ENCODE measurements at regions not wholly inside any gene's neighbourhood (a gene's known extent, or its start where the extent isn't known, plus 50 kb on each side); places are given as distances from the start of the nearest gene placed in this dataset.
A peak's percentile ranks its signal among the peaks of the same experiment; 100 is the strongest.

DNA sequence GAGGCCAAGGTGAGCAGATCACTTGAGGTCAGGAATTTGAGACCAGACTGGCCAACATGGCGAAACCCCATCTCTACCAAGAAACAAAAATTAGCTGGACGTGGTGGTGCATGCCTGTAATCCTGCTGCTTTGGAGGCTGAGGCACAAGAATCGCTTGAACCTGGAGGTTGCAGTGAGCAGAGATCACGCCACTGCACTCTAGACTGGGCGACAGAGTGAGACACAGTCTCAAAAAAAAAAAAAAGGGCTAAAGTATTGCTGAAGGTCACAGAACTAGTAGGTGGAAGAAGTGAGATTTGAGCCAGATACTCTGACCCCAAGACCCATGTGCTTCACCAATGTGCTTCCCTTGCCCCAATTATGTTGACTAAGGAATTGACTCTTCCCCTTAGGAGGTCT, 112.0 kb downstream of the NPIPB5 start:
- H3K9me3 ChIP-seq (ENCODE audit: control insufficient read depth in 2 of 3, insufficient read depth in 1 of 3, low read length in 3 of 3), result peaks cover 0 to 4% (median 0%) of the 10 kb centered on the region in 3 donors
- DNase-seq (no peak), FAIRE-seq (no peak)
- H3K4me1 ChIP-seq (ENCODE audit: control insufficient read depth in 2 of 3, insufficient read depth in 2 of 3, low read depth in 1 of 3, low read length in 3 of 3), result peaks cover 0 to 19% (median 0%) of the 10 kb centered on the region in 3 donors
- TF ChIP-seq, protein P1, sequence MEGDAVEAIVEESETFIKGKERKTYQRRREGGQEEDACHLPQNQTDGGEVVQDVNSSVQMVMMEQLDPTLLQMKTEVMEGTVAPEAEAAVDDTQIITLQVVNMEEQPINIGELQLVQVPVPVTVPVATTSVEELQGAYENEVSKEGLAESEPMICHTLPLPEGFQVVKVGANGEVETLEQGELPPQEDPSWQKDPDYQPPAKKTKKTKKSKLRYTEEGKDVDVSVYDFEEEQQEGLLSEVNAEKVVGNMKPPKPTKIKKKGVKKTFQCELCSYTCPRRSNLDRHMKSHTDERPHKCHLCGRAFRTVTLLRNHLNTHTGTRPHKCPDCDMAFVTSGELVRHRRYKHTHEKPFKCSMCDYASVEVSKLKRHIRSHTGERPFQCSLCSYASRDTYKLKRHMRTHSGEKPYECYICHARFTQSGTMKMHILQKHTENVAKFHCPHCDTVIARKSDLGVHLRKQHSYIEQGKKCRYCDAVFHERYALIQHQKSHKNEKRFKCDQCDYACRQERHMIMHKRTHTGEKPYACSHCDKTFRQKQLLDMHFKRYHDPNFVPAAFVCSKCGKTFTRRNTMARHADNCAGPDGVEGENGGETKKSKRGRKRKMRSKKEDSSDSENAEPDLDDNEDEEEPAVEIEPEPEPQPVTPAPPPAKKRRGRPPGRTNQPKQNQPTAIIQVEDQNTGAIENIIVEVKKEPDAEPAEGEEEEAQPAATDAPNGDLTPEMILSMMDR (IDR thresholded peaks at IDR 0.05; ENCODE audit: borderline replicate concordance, extremely low read depth, insufficient read depth), result no peak
- H3K36me3 ChIP-seq (ENCODE audit: control insufficient read depth in 2 of 3, insufficient read depth in 3 of 3, low read length in 3 of 3), result no peaks in the 10 kb centered on the region
- no peak overlapping the region for H3K9ac ChIP-seq (ENCODE audit: low read length in 3 of 3)
- H3K4me3 ChIP-seq (ENCODE audit: low read length in 3 of 3), result no peak overlapping the region
- intact Hi-C loops (cut with DNase I), result no loop called here
- H3K27ac ChIP-seq (ENCODE audit: low read depth in 2 of 2, low read length in 2 of 2), result no peak overlapping the region
- H3K27me3 ChIP-seq (ENCODE audit: control insufficient read depth, insufficient read depth, low read length), result no peaks in the 10 kb centered on the region

DNA sequence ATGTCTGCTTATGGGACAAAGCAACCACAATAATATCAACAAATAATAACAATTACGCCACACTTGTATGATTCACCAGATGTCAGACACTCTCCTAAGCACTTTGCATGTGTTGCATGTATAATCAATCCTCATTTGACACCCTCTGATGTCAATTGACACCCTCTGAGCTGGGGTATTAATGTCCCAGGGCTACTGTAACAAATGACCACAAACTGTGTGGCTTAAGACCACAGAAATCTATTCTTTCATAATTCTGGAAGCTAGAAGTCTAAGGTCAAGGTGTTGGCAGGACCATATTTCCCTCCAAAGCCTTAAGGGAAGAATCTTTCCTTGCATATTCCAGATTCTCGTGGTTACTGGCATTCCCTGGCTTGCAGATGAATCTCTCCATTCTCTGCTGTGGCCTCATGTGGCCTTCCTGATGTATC, 112.7 kb downstream of the NPIPB5 start:
- Histone ChIP-seq H3K9me3 (ENCODE audit: control insufficient read depth in 2 of 3, insufficient read depth in 1 of 3, low read length in 3 of 3) (peaks cover 0 to 4% (median 0%) of the 10 kb centered on the region in 3 donors), H3K36me3 (ENCODE audit: control insufficient read depth in 2 of 3, insufficient read depth in 3 of 3, low read length in 3 of 3) (no peaks in the 10 kb centered on the region), H3K9ac (ENCODE audit: low read length in 3 of 3) (no peak overlapping the region), H3K4me1 (ENCODE audit: control insufficient read depth in 2 of 3, insufficient read depth in 2 of 3, low read depth in 1 of 3, low read length in 3 of 3) (peaks cover 0 to 19% (median 0%) of the 10 kb centered on the region in 3 donors), H3K27me3 (ENCODE audit: control insufficient read depth, insufficient read depth, low read length) (no peaks in the 10 kb centered on the region), H3K27ac (ENCODE audit: low read depth in 2 of 2, low read length in 2 of 2) (no peak overlapping the region), H3K4me3 (ENCODE audit: low read length in 3 of 3) (no peak overlapping the region)
- intact Hi-C loops (cut with DNase I), result no loop called here
- TF ChIP-seq, protein P1 (IDR thresholded peaks at IDR 0.05; ENCODE audit: borderline replicate concordance, extremely low read depth, insufficient read depth), result no peak
- no peak for DNase-seq
- FAIRE-seq, result no peak

DNA sequence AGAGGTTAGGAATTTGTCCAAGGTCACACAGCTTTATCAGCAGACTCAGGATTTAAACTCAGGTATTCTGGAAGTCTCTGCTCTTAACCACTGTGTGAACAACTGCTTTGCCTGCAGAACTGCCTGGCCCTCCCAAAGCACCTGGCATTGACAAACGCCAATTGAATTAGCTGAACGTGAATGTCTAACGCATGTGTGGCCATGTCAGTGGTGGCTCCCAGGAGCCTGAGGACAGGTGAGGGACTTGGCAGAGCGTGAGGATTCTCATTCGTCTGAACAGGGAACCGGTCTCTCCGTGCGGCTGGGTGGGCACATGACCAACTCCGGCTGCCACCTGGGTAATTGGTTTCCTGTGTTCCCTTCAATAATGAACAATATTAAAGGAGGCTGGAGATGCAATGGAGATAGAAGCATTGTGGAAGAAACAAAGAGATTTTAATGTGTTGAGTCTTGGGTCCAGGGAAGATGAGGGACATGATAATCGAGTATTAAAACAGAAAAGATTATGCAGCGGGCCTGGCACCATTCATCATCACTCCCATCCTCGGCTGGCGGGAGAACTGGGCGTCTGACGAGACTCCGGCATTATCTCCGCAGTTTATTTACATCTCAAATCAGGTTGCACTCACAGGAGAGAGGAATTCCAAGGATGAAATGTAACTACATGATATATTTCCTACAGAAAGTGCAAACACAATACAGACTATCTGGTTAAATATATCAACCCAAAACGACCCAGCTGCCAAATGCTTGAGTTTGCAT, 113.5 kb downstream of the NPIPB5 start:
- intact Hi-C loops (cut with DNase I), result no loop called here
- H3K9me3 ChIP-seq (ENCODE audit: control insufficient read depth in 2 of 3, insufficient read depth in 1 of 3, low read length in 3 of 3), result peaks cover 0 to 4% (median 0%) of the 10 kb centered on the region in 3 donors
- H3K27ac ChIP-seq (ENCODE audit: low read depth in 2 of 2, low read length in 2 of 2), result no peak overlapping the region
- H3K9ac ChIP-seq (ENCODE audit: low read length in 3 of 3), result no peak overlapping the region
- FAIRE-seq (no peak), DNase-seq (peak in 1 of 5 donors; percentile 65)
- H3K4me3 ChIP-seq (ENCODE audit: low read length in 3 of 3), result no peak overlapping the region
- TF ChIP-seq, protein P1 (IDR thresholded peaks at IDR 0.05; ENCODE audit: borderline replicate concordance, extremely low read depth, insufficient read depth), result no peak
- no peaks in the 10 kb centered on the region for H3K36me3 ChIP-seq (ENCODE audit: control insufficient read depth in 2 of 3, insufficient read depth in 3 of 3, low read length in 3 of 3)
- no peaks in the 10 kb centered on the region for H3K27me3 ChIP-seq (ENCODE audit: control insufficient read depth, insufficient read depth, low read length)
- H3K4me1 ChIP-seq (ENCODE audit: control insufficient read depth in 2 of 3, insufficient read depth in 2 of 3, low read depth in 1 of 3, low read length in 3 of 3), result peaks cover 0 to 19% (median 0%) of the 10 kb centered on the region in 3 donors

Measured in kidney (tissue), 13 donors.